Stimulated activated CD4-positive, alpha-beta T cell treated with anti-CD3 and anti-CD28 coated beads, Interleukin-12 subunit alpha, Interleukin-12 subunit beta, amount 100 ng/mL, for 24 hours (primary cell): ENCODE measurements at regions not wholly inside any gene's neighbourhood (a gene's known extent, or its start where the extent isn't known, plus 50 kb on each side); places are given as distances from the start of the nearest gene placed in this dataset.

Experiments
- DNase-seq, 2 experiments: peaks; one replicate each; pipeline ENCODE4 v3.0.0-alpha.2; 2020; ENCODE audit warnings: low read depth in 2 of 2

GRCh38 chr13:30107521-30108136 is 199.7 kb downstream of the KATNAL1 start:
- DNase-seq, result no peak

- no peak for DNase-seq
Observed at GRCh38 chr13:30107121-30107520, 200.2 kb downstream of the KATNAL1 start.

- no peak for DNase-seq
Observed at GRCh38 chr13:30105381-30105780, 202.0 kb downstream of the KATNAL1 start.

- no peak for DNase-seq
Observed at GRCh38 chr13:30103161-30103840, 204.1 kb downstream of the KATNAL1 start.

GRCh38 chr13:30100226-30100625 is 207.1 kb downstream of the KATNAL1 start:
- DNase-seq, result no peak

GRCh38 chr13:30097701-30098100 is 209.7 kb downstream of the KATNAL1 start:
- DNase-seq, result no peak

GRCh38 chr13:30097089-30097488 is 210.3 kb downstream of the KATNAL1 start:
- no peak for DNase-seq

GRCh38 chr13:30094015-30094414 is 213.3 kb downstream of the KATNAL1 start:
- DNase-seq, result no peak

GRCh38 chr13:30093236-30093635 is 214.1 kb downstream of the KATNAL1 start:
- no peak for DNase-seq

GRCh38 chr13:30091691-30092090 is 215.7 kb downstream of the KATNAL1 start:
- no peak for DNase-seq

- DNase-seq, result no peak
Observed at GRCh38 chr13:30091035-30091434, 216.3 kb downstream of the KATNAL1 start.

GRCh38 chr13:30088312-30088855 is 219.0 kb downstream of the KATNAL1 start:
- no peak for DNase-seq

- no peak for DNase-seq
Observed at GRCh38 chr13:30085087-30085486, 222.3 kb downstream of the KATNAL1 start.

GRCh38 chr13:30082391-30082790 is 225.0 kb downstream of the KATNAL1 start:
- no peak for DNase-seq

GRCh38 chr13:30081331-30081730 is 226.0 kb downstream of the KATNAL1 start:
- DNase-seq, result no peak

- DNase-seq, result no peak
Observed at GRCh38 chr13:30079501-30079900, 227.8 kb downstream of the KATNAL1 start.

GRCh38 chr13:30078059-30078458 is 227.6 kb upstream of the UBL3 start:
- no peak for DNase-seq

- DNase-seq, result no peak
Observed at GRCh38 chr13:30077240-30077735, 226.9 kb upstream of the UBL3 start.

- DNase-seq, result no peak
Observed at GRCh38 chr13:30074955-30075614, 224.7 kb upstream of the UBL3 start.

- DNase-seq, result no peak
Observed at GRCh38 chr13:30074431-30074830, 224.0 kb upstream of the UBL3 start.

- no peak for DNase-seq
Observed at GRCh38 chr13:30072818-30073186, 222.4 kb upstream of the UBL3 start.

- no peak for DNase-seq
Observed at GRCh38 chr13:30071969-30072817, 221.8 kb upstream of the UBL3 start.
